H1 (cell line): ENCODE measurements at regions not wholly inside any gene's neighbourhood (a gene's known extent, or its start where the extent isn't known, plus 50 kb on each side); places are given as distances from the start of the nearest gene placed in this dataset.

Experiments
- CTCF ChIA-PET: fragments of 300-600 bp; sonication (Branson Sonifier 250); formaldehyde crosslinking; loops from one replicate; lab custom pipeline; 2021; ENCODE audit not compliant: partially characterized antibody; lab: Charles Lee
- POLR2A ChIA-PET: fragments of 300-600 bp; sonication (Branson Sonifier 250); formaldehyde crosslinking; loops from one replicate; lab custom pipeline; 2021; ENCODE audit warnings: inconsistent platforms; ENCODE audit not compliant: partially characterized antibody; lab: Charles Lee
- DNase-seq, 2 experiments: peaks; one replicate each; pipeline versions ENCODE4 v3.0.0 to v3.0.0-alpha.2; 2010 to 2022; ENCODE audit warnings: low spot score in 2 of 2, low read depth in 1 of 2, mixed read lengths in 1 of 2
- FAIRE-seq: peaks from 2 replicates; lab custom pipeline; 2011; peaks lifted over from hg19 to GRCh38; lab: Jason Lieb, UNC
- H2AFZ ChIP-seq: 2 replicates; pipeline ENCODE4 v1.8.1; 2012; ENCODE audit warnings: low read length, inconsistent platforms
- H2AK5ac ChIP-seq: 2 replicates; pipeline ENCODE4 v1.6.1; 2013; ENCODE audit warnings: low read depth, low read length
- H2BK120ac ChIP-seq: replicated peaks from 2 replicates; pipeline ENCODE3; 2013; ENCODE audit warnings: low read depth, low read length, inconsistent platforms
- H2BK12ac ChIP-seq: 2 replicates; pipeline ENCODE4 v1.6.1; 2013; ENCODE audit warnings: low read depth, low read length
- H2BK15ac ChIP-seq: 2 replicates; pipeline ENCODE4 v1.6.1; 2013; ENCODE audit warnings: low read length
- H2BK20ac ChIP-seq: 2 replicates; pipeline ENCODE4 v1.6.1; 2013; ENCODE audit warnings: low read length
- H2BK5ac ChIP-seq: 2 replicates; pipeline ENCODE4 v1.6.1; 2013; ENCODE audit warnings: low read depth, low read length
- H3K14ac ChIP-seq: 2 replicates; pipeline ENCODE4 v1.6.1; 2013; ENCODE audit warnings: inconsistent platforms; ENCODE audit not compliant: insufficient read length
- H3K18ac ChIP-seq: 2 replicates; pipeline ENCODE4 v1.6.1; 2013; ENCODE audit warnings: low read length; ENCODE audit errors: extremely low read depth
- H3K23ac ChIP-seq: 2 replicates; pipeline ENCODE4 v1.6.1; 2013; ENCODE audit warnings: inconsistent platforms; ENCODE audit not compliant: insufficient read length
- H3K23me2 ChIP-seq: 2 replicates; pipeline ENCODE4 v1.6.1; 2013; ENCODE audit warnings: low read depth, low read length
- H3K27ac ChIP-seq: 2 replicates; pipeline ENCODE4 v1.6.1; 2011; ENCODE audit warnings: low read depth, low read length, inconsistent platforms
- H3K27me3 ChIP-seq, 4 experiments: replicated peaks in 1 of 4; 1 replicate in 1 of 4; 2 replicates in 3 of 4; pipeline versions ENCODE4 v1.6.1 to v1.8.1; 2011 to 2013; ENCODE audit warnings: low read length in 3 of 4, mild to moderate bottlenecking in 3 of 4, inconsistent platforms in 2 of 4, mixed read lengths in 2 of 4, moderate library complexity in 1 of 4; ENCODE audit not compliant: control insufficient read depth in 3 of 4, insufficient read depth in 3 of 4; ENCODE audit errors: extremely low read depth in 1 of 4
- H3K36me3 ChIP-seq, 4 experiments: 2 replicates each; pipeline versions ENCODE4 v1.6.1 to v1.8.1; 2011 to 2013; ENCODE audit warnings: mild to moderate bottlenecking in 4 of 4, low read length in 3 of 4, moderate library complexity in 2 of 4, control low read depth in 1 of 4, inconsistent platforms in 1 of 4; ENCODE audit not compliant: insufficient read depth in 4 of 4, control insufficient read depth in 2 of 4
- H3K4ac ChIP-seq: replicated peaks from 2 replicates; pipeline ENCODE3; 2013; ENCODE audit warnings: low read length, low read depth, mixed read lengths, inconsistent platforms; ENCODE audit not compliant: insufficient read length
- H3K4me1 ChIP-seq, 4 experiments: replicated peaks in 1 of 4; 1 replicate in 1 of 4; 2 replicates in 3 of 4; pipeline versions ENCODE4 v1.6.1 to v1.8.1; 2011 to 2013; ENCODE audit warnings: low read length in 3 of 4, inconsistent platforms in 2 of 4, mixed read lengths in 1 of 4; ENCODE audit not compliant: insufficient read depth in 4 of 4, control insufficient read depth in 3 of 4
- H3K4me2 ChIP-seq, 2 experiments: 2 replicates each; pipeline versions ENCODE4 v1.6.1 to v1.8.1; 2011 to 2013; ENCODE audit warnings: low read depth in 2 of 2, low read length in 2 of 2, control low read depth in 1 of 2, inconsistent platforms in 1 of 2, mild to moderate bottlenecking in 1 of 2; ENCODE audit not compliant: insufficient read depth in 1 of 2
- H3K4me3 ChIP-seq, 4 experiments: fragments of 200-600, 300-600 bp in 1 of 4; sonication (generic), shearing (Covaris generic), sonication (Bioruptor Twin) in 1 of 4; 2 replicates each; pipeline versions ENCODE4 v1.5.1 to v1.8.1; 2011 to 2016; ENCODE audit warnings: low read length in 4 of 4, low read depth in 3 of 4, control low read depth in 2 of 4, inconsistent platforms in 2 of 4, mild to moderate bottlenecking in 2 of 4, mixed read lengths in 1 of 4, moderate library complexity in 1 of 4; ENCODE audit not compliant: insufficient read depth in 2 of 4; ENCODE audit errors: extremely low read depth in 1 of 4
- H3K56ac ChIP-seq: replicated peaks from 2 replicates; pipeline ENCODE3; 2013; ENCODE audit warnings: low read depth, mild to moderate bottlenecking, mixed read lengths, low read length, inconsistent platforms; ENCODE audit not compliant: insufficient read length
- H3K79me1 ChIP-seq: 2 replicates; pipeline ENCODE4 v1.6.1; 2013; ENCODE audit warnings: low read depth, low read length, control low read depth
- H3K79me2 ChIP-seq, 2 experiments: 2 replicates each; pipeline versions ENCODE4 v1.6.1 to v1.8.1; 2012 to 2013; ENCODE audit warnings: low read length in 2 of 2, mild to moderate bottlenecking in 2 of 2, inconsistent platforms in 1 of 2; ENCODE audit not compliant: insufficient read depth in 2 of 2, control insufficient read depth in 1 of 2
- H3K9ac ChIP-seq, 4 experiments: replicated peaks in 1 of 4; 1 replicate in 1 of 4; 2 replicates in 3 of 4; pipeline versions ENCODE4 v1.6.1 to v1.8.1; 2011 to 2013; ENCODE audit warnings: low read depth in 3 of 4, low read length in 3 of 4, control low read depth in 2 of 4, mild to moderate bottlenecking in 2 of 4, moderate library complexity in 2 of 4, inconsistent platforms in 1 of 4; ENCODE audit errors: extremely low read depth in 1 of 4
- H3K9me3 ChIP-seq, 2 experiments: 2 replicates each; pipeline versions ENCODE4 v1.6.1 to v1.8.1; 2012 to 2013; ENCODE audit warnings: mild to moderate bottlenecking in 2 of 2, moderate library complexity in 2 of 2, control low read depth in 1 of 2, inconsistent platforms in 1 of 2, low read depth in 1 of 2, low read length in 1 of 2, mixed read lengths in 1 of 2; ENCODE audit not compliant: insufficient read depth in 2 of 2
- H4K20me1 ChIP-seq, 2 experiments: replicated peaks in 1 of 2; 2 replicates each; pipeline versions ENCODE3 to v1.8.1; 2011 to 2013; ENCODE audit warnings: inconsistent platforms in 2 of 2, low read length in 2 of 2, mild to moderate bottlenecking in 1 of 2; ENCODE audit not compliant: insufficient read depth in 2 of 2, control insufficient read depth in 1 of 2
- H4K5ac ChIP-seq: 2 replicates; pipeline ENCODE4 v1.6.1; 2013; ENCODE audit warnings: low read length, low read depth, mixed read lengths, inconsistent platforms; ENCODE audit not compliant: insufficient read length
- H4K8ac ChIP-seq: 2 replicates; pipeline ENCODE4 v1.8.0; 2013; ENCODE audit warnings: mild to moderate bottlenecking, moderate library complexity, low read length, inconsistent platforms; ENCODE audit not compliant: insufficient read depth; ENCODE audit errors: extremely low read depth
- H4K91ac ChIP-seq: replicated peaks from 2 replicates; pipeline ENCODE3; 2013; ENCODE audit warnings: low read length, mixed read lengths, inconsistent platforms; ENCODE audit not compliant: insufficient read length
- ATF3 ChIP-seq: IDR thresholded peaks from 2 replicates; pipeline ENCODE4 v1.6.1; 2011; ENCODE audit warnings: low read depth, mild to moderate bottlenecking, low read length; ENCODE audit not compliant: insufficient read depth
- BRCA1 ChIP-seq: IDR thresholded peaks from 2 replicates; pipeline ENCODE4 v1.6.1; 2012; ENCODE audit warnings: low read depth, low read length, improper control_type of control experiment
- CBX5 ChIP-seq: fragments of 300-800, 300-1000 bp; sonication (generic); IDR thresholded peaks from 2 replicates; pipeline ENCODE4 v1.7.1; 2016; ENCODE audit warnings: antibody characterized with exemption, low read length, low read depth
- CHD1 ChIP-seq: IDR thresholded peaks from 2 replicates; pipeline ENCODE4 v1.6.1; 2012; ENCODE audit warnings: low read depth, low read length, improper control_type of control experiment
- CTBP2 ChIP-seq: IDR thresholded peaks from 2 replicates; pipeline ENCODE4 v1.7.0; 2011; ENCODE audit warnings: borderline replicate concordance, mild to moderate bottlenecking, moderate library complexity, mixed read lengths, low read length; ENCODE audit not compliant: insufficient read depth, insufficient read length
- JUN ChIP-seq: IDR thresholded peaks from 2 replicates; pipeline ENCODE4 v1.6.1; 2011; ENCODE audit warnings: low read depth, mild to moderate bottlenecking, improper control_type of control experiment, low read length
- KDM4A ChIP-seq: IDR thresholded peaks from one replicate; pipeline ENCODE4 v1.7.1; 2012; ENCODE audit warnings: low read depth, mild to moderate bottlenecking, moderate library complexity, low read length, inconsistent platforms; ENCODE audit not compliant: severe bottlenecking
- MAX ChIP-seq: IDR thresholded peaks from 2 replicates; pipeline ENCODE4 v1.6.1; 2012; ENCODE audit warnings: inconsistent platforms
- POU5F1 ChIP-seq: IDR thresholded peaks from 2 replicates; pipeline ENCODE4 v1.6.1; 2011; ENCODE audit warnings: low read depth, mild to moderate bottlenecking, low read length, moderate library complexity
- RBBP5 ChIP-seq: IDR thresholded peaks from 2 replicates; pipeline ENCODE4 v1.7.1; 2012; ENCODE audit warnings: low read depth, mild to moderate bottlenecking, inconsistent platforms, low read length, moderate library complexity, borderline replicate concordance
- SP1 ChIP-seq: IDR thresholded peaks from 2 replicates; pipeline ENCODE4 v1.6.1; 2011; ENCODE audit warnings: low read depth, low read length
- SP2 ChIP-seq: IDR thresholded peaks from 2 replicates; pipeline ENCODE4 v1.6.1; 2012; ENCODE audit warnings: mild to moderate bottlenecking, low read length, inconsistent platforms
- TAF1 ChIP-seq: IDR thresholded peaks from 2 replicates; pipeline ENCODE4 v1.6.1; 2011; ENCODE audit warnings: mild to moderate bottlenecking, low read depth, low read length
- USF2 ChIP-seq: IDR thresholded peaks from 2 replicates; pipeline ENCODE4 v1.6.1; 2011; ENCODE audit warnings: low read length, improper control_type of control experiment
- YY1 ChIP-seq: IDR thresholded peaks from 2 replicates; pipeline ENCODE4 v1.6.1; 2011; ENCODE audit warnings: low read depth, mild to moderate bottlenecking, low read length

- no peak overlapping the region for H4K91ac ChIP-seq
- FAIRE-seq: no peak
- no peak for TF ChIP-seq YY1
- TF ChIP-seq MAX: no peak
- TF ChIP-seq POU5F1: no peak
- no peak for TF ChIP-seq TAF1
- no peak for TF ChIP-seq BRCA1
- TF ChIP-seq KDM4A: no peak
- TF ChIP-seq USF2: no peak
- TF ChIP-seq JUN: no peak
- TF ChIP-seq SP2: no peak
- TF ChIP-seq SP1: no peak
- no peak for TF ChIP-seq ATF3
- TF ChIP-seq RBBP5: no peak
- TF ChIP-seq CTBP2: no peak
- no peak for TF ChIP-seq CHD1
- TF ChIP-seq CBX5: no peak
These were observed 448.4 kb downstream of the ADCYAP1 start for GRCh38 chr18:1353025-1353424.

More at GRCh38 chr18:1353025-1353424, 448.4 kb downstream of the ADCYAP1 start:
- Histone ChIP-seq H2BK120ac (no peak overlapping the region), H3K4ac (no peak overlapping the region), H2BK20ac (no peak overlapping the region), H3K23me2 (no peaks in the 10 kb centered on the region), H2AK5ac (no peak overlapping the region), H4K20me1 (no peaks in the 10 kb centered on the region), H2AFZ (no peak overlapping the region), H3K79me1 (no peaks in the 10 kb centered on the region), H3K27ac (no peak overlapping the region), H3K4me2 (no peak overlapping the region), H3K56ac (no peak overlapping the region), H3K18ac (no peak overlapping the region), H3K4me1 (no peaks in the 10 kb centered on the region), H3K36me3 (no peaks in the 10 kb centered on the region), H3K14ac (no peak overlapping the region), H2BK5ac (no peak overlapping the region), H4K5ac (no peak overlapping the region), H3K23ac (no peak overlapping the region), H2BK15ac (no peak overlapping the region), H2BK12ac (no peak overlapping the region), H3K9me3 (no peaks in the 10 kb centered on the region), H3K4me3 (no peak overlapping the region), H3K9ac (no peak overlapping the region), H3K27me3 (peaks cover 0 to 2% (median 0%) of the 10 kb centered on the region in 4 experiments; a peak in 1 of 7 replicates), H4K8ac (no peak overlapping the region), H3K79me2 (no peaks in the 10 kb centered on the region)
- CTCF ChIA-PET: no interaction called here
- POLR2A ChIA-PET: no interaction called here
- no peak for DNase-seq
